Lower leg skin (tissue), 4 donors: ENCODE measurements at regions not wholly inside any gene's neighbourhood (a gene's known extent, or its start where the extent isn't known, plus 50 kb on each side); places are given as distances from the start of the nearest gene placed in this dataset.

ENCODE experiments used
- DNase-seq, 2 donors: peaks; one replicate each; pipeline ENCODE4 v3.0.0-alpha.2; 2019; ENCODE audit warnings: low spot score in 2 of 2
- H3K4me3 ChIP-seq: fragments of 200-600 bp; sonication (generic); 2 replicates; pipeline ENCODE4 v1.5.1; 2017; ENCODE audit warnings: mild to moderate bottlenecking, low read depth; ENCODE audit not compliant: poor library complexity, severe bottlenecking
- CTCF ChIP-seq, 3 donors: fragments of 450-650 bp; IDR thresholded peaks; one replicate each; pipeline ENCODE4 v1.5.1; 2016; ENCODE audit warnings: antibody characterized with exemption in 3 of 3, mild to moderate bottlenecking in 3 of 3, moderate library complexity in 2 of 3
- POLR2A ChIP-seq, 2 donors: fragments of 450-650 bp; IDR thresholded peaks; one replicate each; pipeline ENCODE4 v1.6.1; 2016 to 2017; ENCODE audit warnings: antibody characterized with exemption in 2 of 2, mild to moderate bottlenecking in 1 of 2, moderate library complexity in 1 of 2
- WGBS, 2 donors: methylation state at CpG; one replicate each; pipeline ENCODE4 v1.1.5; 2018; 5-methylcytosine and 5-hydroxymethylcytosine counted together
- intact Hi-C: fragments of 100-400 bp; cut with DNase I; formaldehyde crosslinking; loops from one replicate; pipeline ENCODE4 v1.15.0; 2023; ENCODE audit warnings: low total_unique reads

- H3K4me3 ChIP-seq, result no peak overlapping the region
- 95 to 97% methylated on average over 12 of the region's 12 CpGs for WGBS, 2 donors
- TF ChIP-seq POLR2A (IDR thresholded peaks at IDR 0.05), result no peak
- no peak for TF ChIP-seq CTCF (IDR thresholded peaks at IDR 0.05)
These were observed 252.4 kb downstream of the KLF6 start for GRCh38 chr10:3532644-3533043.

GRCh38 chr10:3531670-3532069 is 253.3 kb downstream of the KLF6 start:
- intact Hi-C loops, result no loop called here
- H3K4me3 ChIP-seq, result no peak overlapping the region
- WGBS, 2 donors, result 90 to 96% methylated on average over 5 of the region's 5 CpGs
- no peak for DNase-seq
- TF ChIP-seq CTCF (IDR thresholded peaks at IDR 0.05) (no peak), POLR2A (IDR thresholded peaks at IDR 0.05) (no peak)

More at GRCh38 chr10:3532644-3533043, 252.4 kb downstream of the KLF6 start:
- DNase-seq, result no peak
- intact Hi-C loops, result no loop called here

GRCh38 chr10:3530783-3531645 is 254.0 kb downstream of the KLF6 start:
- TF ChIP-seq CTCF (IDR thresholded peaks at IDR 0.05), result no peak
- TF ChIP-seq POLR2A (IDR thresholded peaks at IDR 0.05), result no peak
- WGBS, 2 donors, result 81% methylated on average over 16 of the region's 16 CpGs
- intact Hi-C loops, result no loop called here
- no peak for DNase-seq
- H3K4me3 ChIP-seq, result no peak overlapping the region

- WGBS, 2 donors, result 90 to 95% methylated on average over 13 of the region's 13 CpGs
- intact Hi-C loops, result no loop called here
- no peak overlapping the region for H3K4me3 ChIP-seq
- TF ChIP-seq CTCF (IDR thresholded peaks at IDR 0.05) (no peak), POLR2A (IDR thresholded peaks at IDR 0.05) (no peak)
- no peak for DNase-seq
These were observed 254.7 kb downstream of the KLF6 start for GRCh38 chr10:3530346-3530745.

- no peak for TF ChIP-seq CTCF (IDR thresholded peaks at IDR 0.05)
- H3K4me3 ChIP-seq, result no peak overlapping the region
- intact Hi-C loops, result no loop called here
- no peak for DNase-seq
- whole genome bisulfite sequencing, 2 donors, result 96 to 98% methylated on average over 11 of the region's 11 CpGs
These were observed 255.3 kb downstream of the KLF6 start for GRCh38 chr10:3529691-3530090.
